ENCODE measurements at regions not wholly inside any gene's neighbourhood (a gene's known extent, or its start where the extent isn't known, plus 50 kb on each side); places are given as distances from the start of the nearest gene placed in this dataset.

- TF ChIP-seq CTCF (IDR thresholded peaks at IDR 0.05; ENCODE audit: insufficient read depth, low read length, poor library complexity, severe bottlenecking) (no peak), EZH2phosphoT487 (conservative IDR thresholded peaks at IDR 0.05; ENCODE audit: low read length) (no peak)
- no peak overlapping the region for H3K4me3 ChIP-seq (ENCODE audit: insufficient read depth, low read length, poor library complexity, severe bottlenecking)
- no peaks in the 10 kb centered on the region for H3F3A ChIP-seq (ENCODE audit: insufficient read depth)
- H3K27ac ChIP-seq (ENCODE audit: low read depth, low read length) = no peak overlapping the region
- H3K9ac ChIP-seq (ENCODE audit: low read length) = no peak overlapping the region
- no peaks in the 10 kb centered on the region for H3K9me2 ChIP-seq (replicated peaks; ENCODE audit: insufficient read depth, low read length)
- H3K36me3 ChIP-seq (ENCODE audit: low read length) = no peaks in the 10 kb centered on the region
- H3K27me3 ChIP-seq (ENCODE audit: low read length) = no peaks in the 10 kb centered on the region
- H3K9me3 ChIP-seq (ENCODE audit: insufficient read depth, low read length) = no peaks in the 10 kb centered on the region
- H3K4me2 ChIP-seq (ENCODE audit: low read depth, low read length, poor library complexity, severe bottlenecking) = no peak overlapping the region
- no peaks in the 10 kb centered on the region for H4K20me1 ChIP-seq (ENCODE audit: low read depth, low read length)
- H2AFZ ChIP-seq (ENCODE audit: low read depth, low read length, severe bottlenecking) = no peak overlapping the region
- H3K79me2 ChIP-seq (ENCODE audit: insufficient read depth, low read length) = no peaks in the 10 kb centered on the region
These were observed 59.8 kb upstream of the GPM6A start for GRCh38 chr4:175871774-175872405.

GRCh38 chr4:175873707-175874106, 61.6 kb upstream of the GPM6A start:
- H3K36me3 ChIP-seq (ENCODE audit: low read length) = no peaks in the 10 kb centered on the region
- H3K27me3 ChIP-seq (ENCODE audit: low read length) = no peaks in the 10 kb centered on the region
- H3K9ac ChIP-seq (ENCODE audit: low read length) = no peak overlapping the region
- no peaks in the 10 kb centered on the region for H3F3A ChIP-seq (ENCODE audit: insufficient read depth)
- TF ChIP-seq EZH2phosphoT487 (conservative IDR thresholded peaks at IDR 0.05; ENCODE audit: low read length) (no peak), CTCF (IDR thresholded peaks at IDR 0.05; ENCODE audit: insufficient read depth, low read length, poor library complexity, severe bottlenecking) (no peak)
- H3K4me3 ChIP-seq (ENCODE audit: insufficient read depth, low read length, poor library complexity, severe bottlenecking) = no peak overlapping the region
- H3K27ac ChIP-seq (ENCODE audit: low read depth, low read length) = no peak overlapping the region
- H2AFZ ChIP-seq (ENCODE audit: low read depth, low read length, severe bottlenecking) = no peak overlapping the region
- no peaks in the 10 kb centered on the region for H3K9me3 ChIP-seq (ENCODE audit: insufficient read depth, low read length)
- H3K4me2 ChIP-seq (ENCODE audit: low read depth, low read length, poor library complexity, severe bottlenecking) = no peak overlapping the region
- H3K79me2 ChIP-seq (ENCODE audit: insufficient read depth, low read length) = no peaks in the 10 kb centered on the region
- H4K20me1 ChIP-seq (ENCODE audit: low read depth, low read length) = no peaks in the 10 kb centered on the region
- H3K9me2 ChIP-seq (replicated peaks; ENCODE audit: insufficient read depth, low read length) = no peaks in the 10 kb centered on the region

- Histone ChIP-seq H3K4me2 (ENCODE audit: low read depth, low read length, poor library complexity, severe bottlenecking) (no peak overlapping the region), H3K27ac (ENCODE audit: low read depth, low read length) (no peak overlapping the region)
- no peak for TF ChIP-seq EZH2phosphoT487 (conservative IDR thresholded peaks at IDR 0.05; ENCODE audit: low read length)
- no peak for TF ChIP-seq CTCF (IDR thresholded peaks at IDR 0.05; ENCODE audit: insufficient read depth, low read length, poor library complexity, severe bottlenecking)
These were observed 62.2 kb upstream of the GPM6A start for GRCh38 chr4:175874306-175874705.

More at GRCh38 chr4:175874306-175874705, 62.2 kb upstream of the GPM6A start:
- H3K36me3 ChIP-seq (ENCODE audit: low read length) = no peaks in the 10 kb centered on the region
- H3K9ac ChIP-seq (ENCODE audit: low read length) = no peak overlapping the region
- H3K9me2 ChIP-seq (replicated peaks; ENCODE audit: insufficient read depth, low read length) = no peaks in the 10 kb centered on the region
- H3K4me3 ChIP-seq (ENCODE audit: insufficient read depth, low read length, poor library complexity, severe bottlenecking) = no peak overlapping the region
- no peak overlapping the region for H2AFZ ChIP-seq (ENCODE audit: low read depth, low read length, severe bottlenecking)
- no peaks in the 10 kb centered on the region for H4K20me1 ChIP-seq (ENCODE audit: low read depth, low read length)
- no peaks in the 10 kb centered on the region for H3F3A ChIP-seq (ENCODE audit: insufficient read depth)
- H3K9me3 ChIP-seq (ENCODE audit: insufficient read depth, low read length) = no peaks in the 10 kb centered on the region
- H3K79me2 ChIP-seq (ENCODE audit: insufficient read depth, low read length) = no peaks in the 10 kb centered on the region
- H3K27me3 ChIP-seq (ENCODE audit: low read length) = no peaks in the 10 kb centered on the region
